ENCODE measurements at regions not wholly inside any gene's neighbourhood (a gene's known extent, or its start where the extent isn't known, plus 50 kb on each side); places are given as distances from the start of the nearest gene placed in this dataset.

- 0% methylated on average over 4 of the region's 4 CpGs for WGBS (ENCODE audit: insufficient coverage, low coverage, missing lambda C conversion rate)
- intact Hi-C loops (cut with micrococcal nuclease) (no loop called here), in situ Hi-C loops (cut with MboI) (no loop called here)
- no peak for FAIRE-seq
- H2AFZ ChIP-seq (ENCODE audit: low read depth, low read length): no peak overlapping the region
- no TSS peak for BruUV-seq (replicated peaks)
- H3K9me3 ChIP-seq (replicated peaks; ENCODE audit: control insufficient read depth, insufficient read depth, low read depth, low read length): no peaks in the 10 kb centered on the region
- H3K4me1 ChIP-seq (replicated peaks in 1 of 2; ENCODE audit: control insufficient read depth in 2 of 2, insufficient read depth in 2 of 2, low read length in 2 of 2): no peaks in the 10 kb centered on the region
- H3K27me3 ChIP-seq (ENCODE audit: control insufficient read depth in 2 of 2, insufficient read depth in 2 of 2, low read length in 2 of 2): peaks cover 0 to 14% of the 10 kb centered on the region in 2 experiments; a peak in 2 of 5 replicates
- H3K9me1 ChIP-seq (ENCODE audit: control insufficient read depth, insufficient read depth, low read length): no peaks in the 10 kb centered on the region
- ChIA-PET POLR2A (no interaction called here), CTCF (ENCODE audit: low intra/inter-chr PET ratio) (no interaction called here)
- no peak overlapping the region for H3K27ac ChIP-seq (ENCODE audit: extremely low read depth, low read depth, low read length)
- no peak overlapping the region for H3K9ac ChIP-seq (ENCODE audit: insufficient read depth in 1 of 2, low read depth in 2 of 2, low read length in 2 of 2)
- TF ChIP-seq TSC22D4 (tag; IDR thresholded peaks at IDR 0.05): 0 out of 2 replicates have a peak, but pooled peaks have one; percentile 44
- no peak for TF ChIP-seq POLR2H (tag; IDR thresholded peaks at IDR 0.05; ENCODE audit: low read depth)
- no peak for TF ChIP-seq ATF1 (CRISPR knock-in tag; IDR thresholded peaks at IDR 0.05)
- TF ChIP-seq ATF1 (tag; IDR thresholded peaks at IDR 0.05): peak; percentile 54
- 0 out of 2 replicates have a peak, but pooled peaks have one; percentile 6 for TF ChIP-seq EHMT2 (IDR thresholded peaks at IDR 0.05)
- TF ChIP-seq GATAD2A (IDR thresholded peaks at IDR 0.05): no peak
- H3K36me3 ChIP-seq (ENCODE audit: control insufficient read depth, insufficient read depth, low read length): no peaks in the 10 kb centered on the region
- H3K4me2 ChIP-seq (ENCODE audit: insufficient read depth, low read length): no peak overlapping the region
- DNase-seq (ENCODE audit: extremely low read depth in 1 of 4, low spot score in 3 of 4): no peak
- no peak overlapping the region for H3K4me3 ChIP-seq
- ATAC-seq: no peak
- no peaks in the 10 kb centered on the region for H3K79me2 ChIP-seq (ENCODE audit: control insufficient read depth, insufficient read depth, low read length)
- no peaks in the 10 kb centered on the region for H4K20me1 ChIP-seq (replicated peaks; ENCODE audit: control insufficient read depth, insufficient read depth, low read length)
These were observed 222.9 kb upstream of the PWP1 start for GRCh38 chr12:107462428-107463332.

- Histone ChIP-seq H2AFZ (ENCODE audit: low read depth, low read length) (no peak overlapping the region), H3K27ac (ENCODE audit: extremely low read depth, low read depth, low read length) (no peak overlapping the region), H3K9me1 (ENCODE audit: control insufficient read depth, insufficient read depth, low read length) (no peaks in the 10 kb centered on the region), H3K9me3 (replicated peaks; ENCODE audit: control insufficient read depth, insufficient read depth, low read depth, low read length) (no peaks in the 10 kb centered on the region), H3K4me1 (replicated peaks in 1 of 2; ENCODE audit: control insufficient read depth in 2 of 2, insufficient read depth in 2 of 2, low read length in 2 of 2) (no peaks in the 10 kb centered on the region), H3K36me3 (ENCODE audit: control insufficient read depth, insufficient read depth, low read length) (no peaks in the 10 kb centered on the region), H3K9ac (ENCODE audit: insufficient read depth in 1 of 2, low read depth in 2 of 2, low read length in 2 of 2) (no peak overlapping the region), H3K27me3 (ENCODE audit: control insufficient read depth in 2 of 2, insufficient read depth in 2 of 2, low read length in 2 of 2) (peaks cover 0 to 30% of the 10 kb centered on the region in 2 experiments; a peak in 2 of 5 replicates), H3K4me2 (ENCODE audit: insufficient read depth, low read length) (no peak overlapping the region), H3K4me3 (no peak overlapping the region), H4K20me1 (replicated peaks; ENCODE audit: control insufficient read depth, insufficient read depth, low read length) (no peaks in the 10 kb centered on the region), H3K79me2 (ENCODE audit: control insufficient read depth, insufficient read depth, low read length) (no peaks in the 10 kb centered on the region)
- DNase-seq (ENCODE audit: extremely low read depth in 1 of 4, low spot score in 3 of 4): no peak
- in situ Hi-C loops (cut with MboI) (no loop called here), intact Hi-C loops (cut with micrococcal nuclease) (no loop called here)
- BruUV-seq (replicated peaks): no TSS peak
- no peak for ATAC-seq
- ChIA-PET POLR2A (no interaction called here), CTCF (ENCODE audit: low intra/inter-chr PET ratio) (no interaction called here)
- WGBS (ENCODE audit: insufficient coverage, low coverage, missing lambda C conversion rate): 0% methylated on average over 1 of the region's 1 CpG
- FAIRE-seq: no peak
- no peak for TF ChIP-seq GTF2E2 (tag; IDR thresholded peaks at IDR 0.05)
These were observed 221.0 kb upstream of the PWP1 start for GRCh38 chr12:107464644-107465043.
